Left lung (tissue), 4 donors: ENCODE measurements at regions not wholly inside any gene's neighbourhood (a gene's known extent, or its start where the extent isn't known, plus 50 kb on each side); places are given as distances from the start of the nearest gene placed in this dataset.

Experiments used
- ATAC-seq: fragments of 200-7000 bp; cut with Tn5 transposase; one replicate; pipeline ENCODE4 v1.9.1; 2020; ENCODE audit warnings: moderate library complexity
- DNase-seq, 4 donors: peaks; one replicate each; pipeline ENCODE4 v3.0.0-alpha.2; 2013 to 2020
- H3K27ac ChIP-seq, 2 donors: fragments of 200-600 bp; sonication (generic) in 1 of 2; one replicate each; pipeline versions ENCODE4 v1.5.0 to v1.8.0; 2020 to 2021
- H3K27me3 ChIP-seq, 2 donors: fragments of 200-600 bp; sonication (generic) in 1 of 2; one replicate each; pipeline versions ENCODE4 v1.5.0 to v1.8.0; 2020 to 2021
- H3K36me3 ChIP-seq, 2 donors: fragments of 200-600 bp; sonication (generic) in 1 of 2; one replicate each; pipeline versions ENCODE4 v1.5.0 to v1.8.0; 2020 to 2021
- H3K4me1 ChIP-seq, 2 donors: fragments of 200-600 bp; one replicate each; pipeline ENCODE4 v1.8.0; 2021
- H3K4me3 ChIP-seq, 2 donors: fragments of 200-600 bp; sonication (generic) in 1 of 2; one replicate each; pipeline versions ENCODE4 v1.5.0 to v1.8.0; 2020 to 2021; ENCODE audit warnings: mild to moderate bottlenecking in 1 of 2
- H3K9me3 ChIP-seq, 2 donors: fragments of 200-600 bp; sonication (generic) in 1 of 2; one replicate each; pipeline versions ENCODE4 v1.5.0 to v1.8.0; 2020 to 2021
- intact Hi-C, 2 donors: fragments of 100-400 bp; cut with DNase I; formaldehyde crosslinking; loops; one replicate each; pipeline versions ENCODE4 v1.11.2 to v1.14.2; 2022
- TF ChIP-seq, protein P1 (sequence below), 2 donors: fragments of 200-600 bp; sonication (generic) in 1 of 2; IDR thresholded peaks; one replicate each; pipeline versions ENCODE4 v1.5.0 to v1.8.0; 2021; ENCODE audit warnings: antibody characterized with exemption in 2 of 2
- donor health status: DM: no; HTN: yes; CAD: no.
- donor health status: DM: no; HTN: no; CAD: no.

DNA sequence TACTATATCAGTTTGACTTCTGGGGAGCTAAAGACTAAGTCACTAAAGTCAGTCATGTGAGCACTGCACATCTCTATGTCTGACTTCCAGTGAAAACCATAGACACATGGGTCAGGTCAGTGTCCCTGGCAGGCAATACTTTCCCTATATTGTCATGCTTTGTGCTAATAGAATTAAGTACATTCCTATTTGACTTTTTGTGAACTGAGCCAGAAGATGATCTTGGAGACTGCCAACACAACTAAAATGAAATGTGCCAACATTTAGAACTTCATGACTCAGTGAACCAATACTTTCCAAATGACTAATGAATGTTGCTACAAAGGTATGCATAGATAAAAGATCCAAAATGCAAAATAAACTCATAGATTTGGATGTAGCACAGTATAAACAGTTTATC, 820.8 kb upstream of the FAM98A start:
- no peaks in the 10 kb centered on the region for H3K27me3 ChIP-seq
- intact Hi-C loops, result no loop called here
- no peak overlapping the region for H3K4me3 ChIP-seq
- DNase-seq, result no peak
- ATAC-seq, result no peak
- H3K36me3 ChIP-seq, result no peaks in the 10 kb centered on the region
- no peaks in the 10 kb centered on the region for H3K9me3 ChIP-seq
- H3K4me1 ChIP-seq, result no peaks in the 10 kb centered on the region
- TF ChIP-seq, protein P1, sequence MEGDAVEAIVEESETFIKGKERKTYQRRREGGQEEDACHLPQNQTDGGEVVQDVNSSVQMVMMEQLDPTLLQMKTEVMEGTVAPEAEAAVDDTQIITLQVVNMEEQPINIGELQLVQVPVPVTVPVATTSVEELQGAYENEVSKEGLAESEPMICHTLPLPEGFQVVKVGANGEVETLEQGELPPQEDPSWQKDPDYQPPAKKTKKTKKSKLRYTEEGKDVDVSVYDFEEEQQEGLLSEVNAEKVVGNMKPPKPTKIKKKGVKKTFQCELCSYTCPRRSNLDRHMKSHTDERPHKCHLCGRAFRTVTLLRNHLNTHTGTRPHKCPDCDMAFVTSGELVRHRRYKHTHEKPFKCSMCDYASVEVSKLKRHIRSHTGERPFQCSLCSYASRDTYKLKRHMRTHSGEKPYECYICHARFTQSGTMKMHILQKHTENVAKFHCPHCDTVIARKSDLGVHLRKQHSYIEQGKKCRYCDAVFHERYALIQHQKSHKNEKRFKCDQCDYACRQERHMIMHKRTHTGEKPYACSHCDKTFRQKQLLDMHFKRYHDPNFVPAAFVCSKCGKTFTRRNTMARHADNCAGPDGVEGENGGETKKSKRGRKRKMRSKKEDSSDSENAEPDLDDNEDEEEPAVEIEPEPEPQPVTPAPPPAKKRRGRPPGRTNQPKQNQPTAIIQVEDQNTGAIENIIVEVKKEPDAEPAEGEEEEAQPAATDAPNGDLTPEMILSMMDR (IDR thresholded peaks at IDR 0.05), result no peak
- no peak overlapping the region for H3K27ac ChIP-seq

DNA sequence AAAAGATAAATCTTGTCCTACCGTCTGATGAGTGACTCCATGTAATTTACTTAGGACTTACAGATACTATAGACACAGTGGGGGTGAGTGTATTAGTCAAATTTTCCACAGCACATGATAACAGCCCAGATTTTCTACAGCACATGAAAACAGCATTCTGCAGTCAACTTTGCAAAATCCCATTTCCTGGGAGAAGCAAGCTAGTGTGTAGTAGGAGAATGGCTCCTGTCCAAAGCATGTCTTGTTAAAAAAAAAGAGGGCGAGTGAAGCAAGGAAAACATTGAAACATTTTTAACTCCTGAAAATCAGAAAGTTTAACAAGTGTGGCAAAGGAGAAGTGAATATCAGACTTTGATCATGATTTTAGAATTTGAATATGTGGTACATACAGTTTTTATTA, 817.8 kb upstream of the FAM98A start:
- no peaks in the 10 kb centered on the region for H3K4me1 ChIP-seq
- H3K27ac ChIP-seq, result no peak overlapping the region
- ATAC-seq (no peak), DNase-seq (no peak)
- no peak overlapping the region for H3K4me3 ChIP-seq
- TF ChIP-seq, protein P1 (IDR thresholded peaks at IDR 0.05), result no peak
- H3K36me3 ChIP-seq, result no peaks in the 10 kb centered on the region
- H3K27me3 ChIP-seq, result no peaks in the 10 kb centered on the region
- intact Hi-C loops, result no loop called here
- H3K9me3 ChIP-seq, result no peaks in the 10 kb centered on the region

DNA sequence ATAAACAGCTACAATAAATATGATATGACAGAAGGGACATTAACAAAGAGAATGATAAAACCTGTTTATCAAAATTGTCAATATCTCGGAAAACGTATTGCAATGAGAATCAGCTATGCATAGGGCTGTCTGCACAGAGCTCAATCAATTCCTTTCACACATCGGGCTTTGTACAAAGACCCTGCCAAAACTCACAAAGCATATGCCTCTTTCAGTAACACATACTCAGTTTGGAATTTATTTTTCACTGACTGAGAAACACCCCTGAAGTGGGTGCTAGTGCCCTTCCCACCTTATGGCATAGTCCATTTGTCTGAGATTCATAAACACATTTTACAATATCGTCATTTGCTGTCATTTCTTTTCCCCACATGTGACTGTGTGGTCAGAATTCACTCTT, 815.8 kb upstream of the FAM98A start:
- no peaks in the 10 kb centered on the region for H3K36me3 ChIP-seq
- ATAC-seq (no peak), DNase-seq (no peak)
- intact Hi-C loops, result no loop called here
- no peaks in the 10 kb centered on the region for H3K4me1 ChIP-seq
- H3K27ac ChIP-seq, result no peak overlapping the region
- TF ChIP-seq, protein P1 (IDR thresholded peaks at IDR 0.05), result no peak
- H3K9me3 ChIP-seq, result no peaks in the 10 kb centered on the region
- H3K4me3 ChIP-seq, result no peak overlapping the region
- no peaks in the 10 kb centered on the region for H3K27me3 ChIP-seq

DNA sequence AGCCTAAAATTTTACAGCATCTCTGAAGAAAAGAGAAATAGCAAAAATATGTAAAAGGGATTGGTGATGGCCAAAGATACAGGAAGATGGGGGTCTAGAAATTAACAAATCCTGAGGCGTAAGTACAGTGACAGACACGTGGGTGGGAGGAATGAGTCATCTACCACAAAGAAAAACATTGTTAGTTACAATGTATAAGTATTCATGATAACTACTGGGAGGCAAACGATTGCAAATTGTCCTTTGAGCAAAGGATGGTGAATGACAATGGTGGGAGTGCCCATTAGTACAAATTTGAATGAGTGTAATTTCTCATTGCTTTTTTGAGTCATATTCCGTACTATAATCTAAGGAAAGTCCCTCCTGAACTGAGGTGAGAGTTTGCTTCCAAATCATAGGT, 809.0 kb upstream of the FAM98A start:
- H3K9me3 ChIP-seq, result no peaks in the 10 kb centered on the region
- H3K27me3 ChIP-seq, result no peaks in the 10 kb centered on the region
- no peaks in the 10 kb centered on the region for H3K4me1 ChIP-seq
- DNase-seq (no peak), ATAC-seq (no peak)
- TF ChIP-seq, protein P1 (IDR thresholded peaks at IDR 0.05), result no peak
- no peak overlapping the region for H3K27ac ChIP-seq
- H3K36me3 ChIP-seq, result no peaks in the 10 kb centered on the region
- H3K4me3 ChIP-seq, result no peak overlapping the region
- intact Hi-C loops, result no loop called here

DNA sequence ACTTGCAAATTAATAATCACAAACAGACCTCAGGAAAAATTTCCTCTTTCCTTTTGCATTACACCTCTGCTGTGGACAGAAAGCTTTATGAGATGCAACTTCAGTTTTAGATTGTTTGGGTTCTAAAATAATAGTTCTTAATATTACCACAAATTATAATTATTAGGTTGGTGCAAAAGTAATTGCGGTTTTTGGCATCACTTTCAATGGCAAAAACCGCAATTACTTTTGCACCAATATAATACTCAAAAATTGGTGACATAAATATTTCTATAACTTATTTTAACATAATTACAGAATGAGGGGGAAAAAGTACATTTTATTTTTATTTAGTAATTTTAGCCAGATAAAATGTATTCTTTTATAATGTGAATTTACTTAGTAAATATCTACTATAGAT, 804.4 kb upstream of the FAM98A start:
- TF ChIP-seq, protein P1 (IDR thresholded peaks at IDR 0.05), result no peak
- DNase-seq (no peak), ATAC-seq (no peak)
- no peaks in the 10 kb centered on the region for H3K4me1 ChIP-seq
- H3K9me3 ChIP-seq, result no peaks in the 10 kb centered on the region
- H3K36me3 ChIP-seq, result no peaks in the 10 kb centered on the region
- H3K27ac ChIP-seq, result no peak overlapping the region
- intact Hi-C loops, result no loop called here
- H3K27me3 ChIP-seq, result no peaks in the 10 kb centered on the region
- H3K4me3 ChIP-seq, result no peak overlapping the region
